GM18520 (cell line): ENCODE measurements at regions not wholly inside any gene's neighbourhood (a gene's known extent, or its start where the extent isn't known, plus 50 kb on each side); places are given as distances from the start of the nearest gene placed in this dataset.

ENCODE experiments used
- ATAC-seq: cut with Tn5 transposase; IDR thresholded peaks from one replicate; pipeline ENCODE4 v1.9.1; 2021; ENCODE audit not compliant: unreplicated experiment

GRCh38 chr11:86726770-86727504 is 54.5 kb upstream of the ME3 start:
- ATAC-seq: no peak

- ATAC-seq: no peak
Measured at GRCh38 chr11:86726118-86726753, 53.8 kb upstream of the ME3 start.

- ATAC-seq: no peak
Measured at GRCh38 chr11:86724137-86724536, 51.7 kb upstream of the ME3 start.

GRCh38 chr11:86723281-86723680 is 50.9 kb upstream of the ME3 start:
- ATAC-seq: no peak

- no peak for ATAC-seq
Measured at GRCh38 chr11:86722748-86723147, 50.3 kb upstream of the ME3 start.
